GM23338 (cell line): ENCODE measurements at regions not wholly inside any gene's neighbourhood (a gene's known extent, or its start where the extent isn't known, plus 50 kb on each side); places are given as distances from the start of the nearest gene placed in this dataset.

Experiments used
- ATAC-seq: fragments of 200-7000 bp; cut with Tn5 transposase; 3 replicates; pipeline ENCODE4 v1.9.1; 2020
- DNase-seq: peaks from one replicate; pipeline ENCODE4 v3.0.0-alpha.2; 2015; ENCODE audit warnings: low spot score
- H2AFZ ChIP-seq: fragments of 200-600 bp; sonication (generic); 2 replicates; pipeline ENCODE4 v1.8.0; 2016; ENCODE audit warnings: antibody characterized with exemption, mild to moderate bottlenecking, moderate library complexity
- H3F3A ChIP-seq: fragments of 200-600 bp; sonication (generic); replicated peaks from 2 replicates; pipeline ENCODE4 v1.8.0; 2017; ENCODE audit warnings: antibody characterized with exemption, mixed run types, low read depth
- H3K27ac ChIP-seq: fragments of 200-600 bp; sonication (generic); 2 replicates; pipeline ENCODE4 v1.6.1; 2016; ENCODE audit warnings: low read depth
- H3K27me3 ChIP-seq: fragments of 200-600 bp; sonication (generic); 2 replicates; pipeline ENCODE4 v1.8.0; 2016; ENCODE audit warnings: mild to moderate bottlenecking, mixed run types, moderate library complexity; ENCODE audit not compliant: insufficient read depth
- H3K36me3 ChIP-seq: fragments of 200-600 bp; sonication (generic); 2 replicates; pipeline ENCODE4 v1.8.0; 2016; ENCODE audit warnings: mild to moderate bottlenecking; ENCODE audit not compliant: insufficient read depth
- H3K4me1 ChIP-seq: fragments of 200-600 bp; sonication (generic); 2 replicates; pipeline ENCODE4 v1.8.0; 2016; ENCODE audit warnings: mild to moderate bottlenecking, moderate library complexity; ENCODE audit not compliant: insufficient read depth
- H3K4me2 ChIP-seq: fragments of 200-600 bp; sonication (generic); 2 replicates; pipeline ENCODE4 v1.7.1; 2017; ENCODE audit warnings: mixed run types
- H3K4me3 ChIP-seq: fragments of 200-600 bp; sonication (generic); 2 replicates; pipeline ENCODE4 v1.6.1; 2016; ENCODE audit warnings: mixed run types
- H3K79me2 ChIP-seq: fragments of 200-600 bp; sonication (generic); replicated peaks from 2 replicates; pipeline ENCODE4 v1.8.0; 2017; ENCODE audit warnings: mild to moderate bottlenecking; ENCODE audit not compliant: insufficient read depth
- H3K9me2 ChIP-seq: fragments of 200-600 bp; sonication (generic); 2 replicates; pipeline ENCODE4 v1.8.0; 2017; ENCODE audit not compliant: insufficient read depth
- H4K20me1 ChIP-seq: fragments of 200-600 bp; sonication (generic); replicated peaks from 2 replicates; pipeline ENCODE4 v1.8.0; 2017; ENCODE audit warnings: mild to moderate bottlenecking; ENCODE audit not compliant: insufficient read depth
- H3K27ac Mint-ChIP-seq: 2 replicates; pipeline ENCODE4 v1.8.0; 2020; ENCODE audit warnings: inconsistent platforms, mild to moderate bottlenecking, moderate library complexity, mixed read lengths
- H3K27me3 Mint-ChIP-seq: 3 replicates; pipeline ENCODE4 v1.8.0; 2022; ENCODE audit warnings: low read depth, mild to moderate bottlenecking, moderate library complexity, mixed read lengths, inconsistent platforms; ENCODE audit not compliant: insufficient read depth, poor library complexity
- H3K36me3 Mint-ChIP-seq: 3 replicates; pipeline ENCODE4 v1.8.0; 2021; ENCODE audit warnings: low read depth, mild to moderate bottlenecking, inconsistent platforms, moderate library complexity, mixed read lengths
- H3K4me1 Mint-ChIP-seq: 3 replicates; pipeline ENCODE4 v1.8.0; 2020; ENCODE audit warnings: mild to moderate bottlenecking, inconsistent platforms, mixed read lengths
- H3K4me3 Mint-ChIP-seq: 3 replicates; pipeline ENCODE4 v1.8.0; 2021; ENCODE audit warnings: moderate library complexity, mild to moderate bottlenecking, inconsistent platforms, mixed read lengths
- H3K9me3 Mint-ChIP-seq: 3 replicates; pipeline ENCODE4 v1.8.0; 2020; ENCODE audit warnings: moderate library complexity, mild to moderate bottlenecking, inconsistent platforms, mixed read lengths
- EZH2 ChIP-seq: fragments of 200-600 bp; sonication (generic); IDR thresholded peaks from one replicate; pipeline ENCODE4 v1.8.0; 2017; ENCODE audit warnings: antibody characterized with exemption, mild to moderate bottlenecking, low read depth; ENCODE audit not compliant: unreplicated experiment
- REST ChIP-seq: IDR thresholded peaks from one replicate; pipeline ENCODE4 v1.6.1; 2018; ENCODE audit warnings: antibody characterized with exemption; ENCODE audit not compliant: unreplicated experiment
- STAT1 ChIP-seq: IDR thresholded peaks from one replicate; pipeline ENCODE4 v1.6.1; 2016; ENCODE audit warnings: antibody characterized with exemption; ENCODE audit not compliant: unreplicated experiment
- ZNF331 ChIP-seq: fragments of 250-450 bp; sonication (Bioruptor Pico); IDR thresholded peaks from 2 replicates; pipeline ENCODE4 v1.5.0; 2020; ENCODE audit warnings: low read depth, mild to moderate bottlenecking, moderate library complexity
- TF ChIP-seq, protein P1 (sequence below): fragments of 250-450 bp; sonication (Bioruptor Pico); IDR thresholded peaks from 2 replicates; pipeline ENCODE4 v1.5.0; 2020; ENCODE audit warnings: mild to moderate bottlenecking, moderate library complexity

DNA sequence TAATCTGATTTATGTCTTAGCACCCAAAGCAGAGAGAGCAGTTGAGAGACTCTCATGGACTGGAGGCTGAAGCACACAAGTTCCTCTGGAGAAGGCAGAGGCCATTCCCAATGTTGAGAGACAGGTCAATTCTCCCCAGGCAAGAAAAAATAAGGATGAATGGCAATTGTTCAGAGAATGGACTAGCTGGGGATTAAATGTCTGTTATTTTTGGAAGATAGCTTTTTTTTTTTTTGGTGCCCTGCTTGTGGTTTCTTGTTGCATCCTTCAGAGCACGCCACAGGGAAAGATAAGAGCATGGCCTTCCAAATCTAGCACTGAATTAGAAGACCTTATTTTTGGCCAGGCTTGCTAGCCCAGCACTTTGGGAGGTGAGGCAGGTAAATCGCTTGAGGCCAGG, 65.6 kb upstream of the ERRFI1 start (continued):
- TF ChIP-seq, protein P1, sequence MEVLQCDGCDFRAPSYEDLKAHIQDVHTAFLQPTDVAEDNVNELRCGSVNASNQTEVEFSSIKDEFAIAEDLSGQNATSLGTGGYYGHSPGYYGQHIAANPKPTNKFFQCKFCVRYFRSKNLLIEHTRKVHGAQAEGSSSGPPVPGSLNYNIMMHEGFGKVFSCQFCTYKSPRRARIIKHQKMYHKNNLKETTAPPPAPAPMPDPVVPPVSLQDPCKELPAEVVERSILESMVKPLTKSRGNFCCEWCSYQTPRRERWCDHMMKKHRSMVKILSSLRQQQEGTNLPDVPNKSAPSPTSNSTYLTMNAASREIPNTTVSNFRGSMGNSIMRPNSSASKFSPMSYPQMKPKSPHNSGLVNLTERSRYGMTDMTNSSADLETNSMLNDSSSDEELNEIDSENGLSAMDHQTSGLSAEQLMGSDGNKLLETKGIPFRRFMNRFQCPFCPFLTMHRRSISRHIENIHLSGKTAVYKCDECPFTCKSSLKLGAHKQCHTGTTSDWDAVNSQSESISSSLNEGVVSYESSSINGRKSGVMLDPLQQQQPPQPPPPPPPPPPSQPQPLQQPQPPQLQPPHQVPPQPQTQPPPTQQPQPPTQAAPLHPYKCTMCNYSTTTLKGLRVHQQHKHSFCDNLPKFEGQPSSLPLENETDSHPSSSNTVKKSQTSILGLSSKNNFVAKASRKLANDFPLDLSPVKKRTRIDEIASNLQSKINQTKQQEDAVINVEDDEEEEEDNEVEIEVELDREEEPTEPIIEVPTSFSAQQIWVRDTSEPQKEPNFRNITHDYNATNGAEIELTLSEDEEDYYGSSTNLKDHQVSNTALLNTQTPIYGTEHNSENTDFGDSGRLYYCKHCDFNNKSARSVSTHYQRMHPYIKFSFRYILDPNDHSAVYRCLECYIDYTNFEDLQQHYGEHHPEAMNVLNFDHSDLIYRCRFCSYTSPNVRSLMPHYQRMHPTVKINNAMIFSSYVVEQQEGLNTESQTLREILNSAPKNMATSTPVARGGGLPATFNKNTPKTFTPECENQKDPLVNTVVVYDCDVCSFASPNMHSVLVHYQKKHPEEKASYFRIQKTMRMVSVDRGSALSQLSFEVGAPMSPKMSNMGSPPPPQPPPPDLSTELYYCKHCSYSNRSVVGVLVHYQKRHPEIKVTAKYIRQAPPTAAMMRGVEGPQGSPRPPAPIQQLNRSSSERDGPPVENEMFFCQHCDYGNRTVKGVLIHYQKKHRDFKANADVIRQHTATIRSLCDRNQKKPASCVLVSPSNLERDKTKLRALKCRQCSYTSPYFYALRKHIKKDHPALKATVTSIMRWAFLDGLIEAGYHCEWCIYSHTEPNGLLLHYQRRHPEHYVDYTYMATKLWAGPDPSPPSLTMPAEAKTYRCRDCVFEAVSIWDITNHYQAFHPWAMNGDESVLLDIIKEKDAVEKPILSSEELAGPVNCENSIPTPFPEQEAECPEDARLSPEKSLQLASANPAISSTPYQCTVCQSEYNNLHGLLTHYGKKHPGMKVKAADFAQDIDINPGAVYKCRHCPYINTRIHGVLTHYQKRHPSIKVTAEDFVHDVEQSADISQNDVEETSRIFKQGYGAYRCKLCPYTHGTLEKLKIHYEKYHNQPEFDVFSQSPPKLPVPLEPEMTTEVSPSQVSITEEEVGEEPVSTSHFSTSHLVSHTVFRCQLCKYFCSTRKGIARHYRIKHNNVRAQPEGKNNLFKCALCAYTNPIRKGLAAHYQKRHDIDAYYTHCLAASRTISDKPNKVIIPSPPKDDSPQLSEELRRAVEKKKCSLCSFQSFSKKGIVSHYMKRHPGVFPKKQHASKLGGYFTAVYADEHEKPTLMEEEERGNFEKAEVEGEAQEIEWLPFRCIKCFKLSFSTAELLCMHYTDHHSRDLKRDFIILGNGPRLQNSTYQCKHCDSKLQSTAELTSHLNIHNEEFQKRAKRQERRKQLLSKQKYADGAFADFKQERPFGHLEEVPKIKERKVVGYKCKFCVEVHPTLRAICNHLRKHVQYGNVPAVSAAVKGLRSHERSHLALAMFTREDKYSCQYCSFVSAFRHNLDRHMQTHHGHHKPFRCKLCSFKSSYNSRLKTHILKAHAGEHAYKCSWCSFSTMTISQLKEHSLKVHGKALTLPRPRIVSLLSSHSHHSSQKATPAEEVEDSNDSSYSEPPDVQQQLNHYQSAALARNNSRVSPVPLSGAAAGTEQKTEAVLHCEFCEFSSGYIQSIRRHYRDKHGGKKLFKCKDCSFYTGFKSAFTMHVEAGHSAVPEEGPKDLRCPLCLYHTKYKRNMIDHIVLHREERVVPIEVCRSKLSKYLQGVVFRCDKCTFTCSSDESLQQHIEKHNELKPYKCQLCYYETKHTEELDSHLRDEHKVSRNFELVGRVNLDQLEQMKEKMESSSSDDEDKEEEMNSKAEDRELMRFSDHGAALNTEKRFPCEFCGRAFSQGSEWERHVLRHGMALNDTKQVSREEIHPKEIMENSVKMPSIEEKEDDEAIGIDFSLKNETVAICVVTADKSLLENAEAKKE (CRISPR knock-in tag) = no peak
- TF ChIP-seq ZNF331 (no peak), REST (no peak), STAT1 (no peak)

DNA sequence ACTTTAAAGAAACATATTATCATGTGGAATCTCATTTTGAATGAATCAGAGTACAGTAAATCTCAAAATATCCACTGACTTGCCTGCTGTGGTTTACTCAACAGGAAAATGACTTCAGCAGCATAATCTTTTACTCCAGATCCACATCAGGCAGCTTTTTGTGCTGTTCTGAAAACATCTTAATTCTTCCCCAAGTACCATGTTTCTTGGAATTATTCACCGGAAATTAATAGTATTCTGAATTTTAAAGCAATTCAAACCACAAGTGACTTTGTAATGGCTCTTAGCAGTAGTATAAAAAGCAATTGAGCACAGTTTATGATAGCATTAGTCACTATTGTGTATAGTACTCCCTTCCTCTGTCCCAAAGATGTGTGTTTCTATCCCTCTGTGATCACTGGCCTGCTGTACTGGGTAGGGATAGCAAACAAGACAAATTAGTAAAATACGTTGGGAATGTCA, 64.2 kb upstream of the ERRFI1 start:
- no peak for ATAC-seq
- Mint-ChIP-seq H3K27ac (no peak overlapping the region), H3K9me3 (no peaks in the 10 kb centered on the region; the same call in 1 of the 3 replicates), H3K36me3 (no peaks in the 10 kb centered on the region), H3K4me3 (no peak overlapping the region), H3K27me3 (peaks cover 4% of the 10 kb centered on the region), H3K4me1 (no peaks in the 10 kb centered on the region; the same call in 2 of the 3 replicates)
- Histone ChIP-seq H2AFZ (no peak overlapping the region), H3K27me3 (no peaks in the 10 kb centered on the region), H3K4me3 (no peak overlapping the region), H3K9me2 (0 out of 2 replicates have a peak, but pooled peaks cover 4% of the 10 kb centered on the region), H4K20me1 (no peaks in the 10 kb centered on the region), H3K4me2 (no peak overlapping the region), H3K4me1 (no peaks in the 10 kb centered on the region), H3K79me2 (no peaks in the 10 kb centered on the region), H3F3A (no peaks in the 10 kb centered on the region), H3K27ac (no peak overlapping the region), H3K36me3 (no peaks in the 10 kb centered on the region)
- DNase-seq = no peak
- TF ChIP-seq REST (no peak), EZH2 (no peak)
